HG03457 (cell line): ENCODE measurements at regions not wholly inside any gene's neighbourhood (a gene's known extent, or its start where the extent isn't known, plus 50 kb on each side); places are given as distances from the start of the nearest gene placed in this dataset.
"Not testable (repeated sequence)": the region's sequence is repeated elsewhere in the genome, so short reads cannot be mapped to it uniquely, and the experiment has no call there.

Experiments
- ATAC-seq: cut with Tn5 transposase; IDR thresholded peaks from one replicate; pipeline ENCODE4 v1.9.1; 2021; ENCODE audit warnings: moderate number of reproducible peaks; ENCODE audit not compliant: unreplicated experiment

- no peak for ATAC-seq
Observed at GRCh38 chr1:147071142-147071541, 101.1 kb downstream of the PRKAB2 start.

- no peak for ATAC-seq
Observed at GRCh38 chr1:147062956-147063355, 109.3 kb downstream of the PRKAB2 start.

- not testable (repeated sequence) for ATAC-seq
Observed at GRCh38 chr1:147061880-147062279, 110.4 kb downstream of the PRKAB2 start.

- ATAC-seq = no peak
Observed at GRCh38 chr1:147053269-147053668, 115.1 kb downstream of the NBPF12 start.

- ATAC-seq = no peak
Observed at GRCh38 chr1:147052677-147053076, 114.6 kb downstream of the NBPF12 start.

- ATAC-seq = no peak
Observed at GRCh38 chr1:147052143-147052542, 114.0 kb downstream of the NBPF12 start.

GRCh38 chr1:147051136-147051535, 113.0 kb downstream of the NBPF12 start:
- ATAC-seq = no peak

- no peak for ATAC-seq
Observed at GRCh38 chr1:147050654-147051053, 112.5 kb downstream of the NBPF12 start.

- ATAC-seq = not testable (repeated sequence)
Observed at GRCh38 chr1:147046863-147047394, 108.8 kb downstream of the NBPF12 start.

- no peak for ATAC-seq
Observed at GRCh38 chr1:147046189-147046862, 108.2 kb downstream of the NBPF12 start.
